Stimulated activated CD4-positive, alpha-beta T cell treated with anti-CD3 and anti-CD28 coated beads, TNF-alpha, amount 100 ng/mL, for 24 hours (primary cell): ENCODE measurements at regions not wholly inside any gene's neighbourhood (a gene's known extent, or its start where the extent isn't known, plus 50 kb on each side); places are given as distances from the start of the nearest gene placed in this dataset.

ENCODE experiments used
- DNase-seq, 3 experiments: peaks; one replicate each; pipeline ENCODE4 v3.0.0-alpha.2; 2020; ENCODE audit warnings: low read depth in 3 of 3

- no peak for DNase-seq
These were observed 105.3 kb downstream of the AKAIN1 start for GRCh38 chr18:5091741-5092140.

GRCh38 chr18:5075297-5075696 is 121.8 kb downstream of the AKAIN1 start:
- DNase-seq, result no peak

DNA sequence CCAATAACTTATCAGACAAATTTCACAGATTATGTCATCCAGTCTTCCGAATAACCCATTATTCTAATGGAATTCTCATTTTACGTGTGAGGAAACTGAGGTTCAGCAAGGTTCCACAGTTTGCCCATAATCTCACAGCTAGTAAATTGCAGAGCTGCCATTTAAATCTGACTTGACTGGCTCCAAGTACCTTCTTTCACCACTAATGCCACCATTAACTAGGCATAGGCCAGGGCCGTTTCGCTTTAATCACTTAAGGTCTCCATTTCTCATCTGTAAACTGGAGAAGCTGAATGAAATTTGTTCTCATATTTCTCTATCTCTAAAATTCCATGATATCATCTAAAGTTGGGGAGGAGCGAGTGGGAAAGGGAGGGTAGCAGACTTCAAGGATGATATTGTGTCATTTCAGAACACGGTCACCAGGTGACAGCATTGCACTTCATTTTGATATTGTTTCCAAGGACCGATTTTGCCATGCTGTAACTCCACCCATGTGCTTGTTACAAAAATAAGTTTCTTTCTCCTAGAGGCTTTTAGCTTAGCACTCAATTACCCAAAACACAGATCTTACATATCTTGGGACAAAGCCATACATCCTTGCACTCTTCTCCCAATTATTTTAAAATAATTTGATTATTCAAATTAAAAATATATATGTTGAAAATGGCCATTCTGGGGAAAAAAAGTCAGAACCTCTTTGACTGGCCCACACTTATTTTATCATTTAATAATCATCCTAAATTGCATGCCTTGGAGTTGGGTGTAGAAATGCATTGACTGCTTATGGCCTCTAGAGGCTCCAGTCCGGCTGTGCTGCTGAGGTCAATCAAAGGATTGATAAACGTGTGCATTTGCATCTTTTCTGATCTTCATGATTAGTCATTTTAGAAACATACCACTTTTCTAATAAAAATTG is 123.8 kb downstream of the AKAIN1 start:
- DNase-seq, result peak in 2 of 3 experiments; percentile 2 to 4

GRCh38 chr18:5068851-5069250 is 128.2 kb downstream of the AKAIN1 start:
- DNase-seq, result no peak

DNA sequence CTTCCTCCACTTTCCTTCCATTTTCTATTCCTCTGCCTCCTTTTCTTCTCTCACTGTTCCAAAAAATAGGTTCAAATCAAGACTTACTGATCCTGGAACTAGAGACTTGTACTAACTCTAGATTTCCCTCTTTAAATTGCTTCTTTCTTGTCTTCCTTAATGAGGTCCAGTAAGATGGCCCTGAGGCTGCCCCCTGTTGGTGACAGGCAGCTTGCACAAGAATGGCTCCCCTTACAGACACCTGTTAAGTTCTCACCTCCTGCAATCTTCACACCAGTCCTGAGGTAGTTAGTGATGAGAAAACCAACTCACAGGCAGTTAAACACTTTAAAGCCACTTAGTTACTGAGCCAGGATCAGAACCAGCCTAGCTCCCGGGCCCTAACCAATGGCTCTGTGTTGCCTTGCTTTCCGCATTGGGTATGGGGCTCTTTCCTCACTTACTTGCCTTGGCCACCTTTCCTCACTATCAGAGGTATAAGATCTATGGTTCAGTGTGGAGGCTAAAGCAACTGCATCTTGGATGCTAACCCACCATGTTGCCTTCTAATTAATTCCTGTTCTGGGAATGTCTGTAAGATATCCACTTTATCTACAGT is 130.6 kb downstream of the AKAIN1 start:
- DNase-seq, result peak in 1 of 3 experiments; percentile 5

- no peak for DNase-seq
These were observed 131.4 kb downstream of the AKAIN1 start for GRCh38 chr18:5065615-5066014.

GRCh38 chr18:5064841-5065370 is 132.2 kb downstream of the AKAIN1 start:
- DNase-seq, result no peak

DNA sequence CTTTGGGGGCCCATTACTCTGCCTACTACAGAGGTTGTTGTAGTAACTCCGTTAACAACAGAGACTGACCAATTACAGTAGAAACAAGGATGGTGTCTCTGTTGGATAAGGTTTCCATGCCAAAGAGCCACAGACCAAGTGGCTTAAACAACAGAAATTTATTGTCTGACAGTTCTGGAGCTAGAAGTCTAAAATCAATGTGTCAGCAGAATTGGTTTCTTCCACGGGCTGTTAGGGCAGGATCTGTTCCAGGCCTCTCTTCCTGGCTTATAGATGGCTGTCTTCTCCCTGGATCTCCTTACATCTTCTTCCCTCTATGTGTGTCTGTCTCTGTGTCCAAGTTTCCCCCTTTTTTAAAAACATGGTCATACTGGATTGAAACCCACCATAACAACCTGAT is 135.3 kb downstream of the AKAIN1 start:
- no peak for DNase-seq

DNA sequence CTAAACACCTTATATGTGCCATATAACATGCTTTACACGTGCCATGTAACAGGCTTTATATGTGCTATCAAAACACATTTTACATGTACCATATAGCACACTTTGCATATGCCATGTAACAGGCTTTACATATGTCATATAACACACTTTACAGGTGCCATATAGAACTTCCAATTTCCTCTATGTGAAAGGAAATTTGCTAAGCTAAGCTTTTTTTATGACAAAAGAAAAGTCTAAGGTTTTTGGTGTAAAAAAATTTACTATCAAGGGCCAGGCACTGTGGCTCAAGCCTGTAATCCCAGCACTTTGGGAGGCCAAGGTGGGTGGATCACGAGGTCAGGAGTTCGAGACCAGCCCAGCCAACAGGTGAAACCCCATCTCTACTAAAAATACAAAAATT is 136.5 kb downstream of the AKAIN1 start:
- DNase-seq, result no peak

DNA sequence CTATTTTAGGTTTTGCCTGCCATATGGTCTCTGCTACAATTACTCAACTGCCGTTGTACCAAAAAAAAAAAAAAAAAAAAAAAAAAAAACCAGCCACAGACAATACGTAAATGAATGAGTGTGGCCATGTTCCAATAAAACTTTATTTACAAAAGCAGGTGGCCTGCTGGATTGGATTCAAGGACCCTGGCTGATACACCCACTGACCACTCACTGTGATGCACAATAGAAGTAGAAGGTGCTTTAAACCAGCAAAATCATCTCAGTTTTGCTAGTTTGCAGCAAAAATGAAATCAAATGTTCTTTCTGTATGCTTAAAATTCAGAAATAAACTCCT is 137.4 kb downstream of the AKAIN1 start:
- DNase-seq, result no peak

GRCh38 chr18:5058768-5059695 is 138.0 kb downstream of the AKAIN1 start:
- peak in 1 of 3 experiments; percentile 9 for DNase-seq

GRCh38 chr18:5057386-5058348 is 139.4 kb downstream of the AKAIN1 start:
- peak; percentile 12 to 48 (median 22) for DNase-seq

DNA sequence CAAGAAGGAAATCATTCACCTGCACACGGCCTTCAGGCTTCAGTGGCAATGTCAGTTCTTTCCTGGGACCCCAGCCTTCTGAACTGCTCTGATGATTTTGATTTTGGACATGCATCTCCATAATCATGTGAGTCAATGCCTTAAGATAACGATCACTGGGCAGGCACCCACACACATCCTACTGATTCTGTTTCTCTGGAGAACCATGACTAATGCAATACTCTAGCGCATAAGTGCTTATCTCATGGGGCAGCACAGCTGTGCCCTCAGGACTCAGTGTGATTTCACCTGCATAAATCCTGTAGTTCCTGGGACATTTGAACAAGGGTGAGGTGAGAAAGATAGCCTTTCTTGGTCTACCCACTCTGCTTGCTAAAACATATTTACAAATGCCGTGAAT is 144.6 kb downstream of the AKAIN1 start:
- DNase-seq, result no peak

- no peak for DNase-seq
These were observed 145.8 kb downstream of the AKAIN1 start for GRCh38 chr18:5051207-5051606.

- DNase-seq, result no peak
These were observed 147.9 kb downstream of the AKAIN1 start for GRCh38 chr18:5049124-5049523.

GRCh38 chr18:5040476-5040875 is 156.6 kb downstream of the AKAIN1 start:
- no peak for DNase-seq

GRCh38 chr18:5036523-5036922 is 160.5 kb downstream of the AKAIN1 start:
- no peak for DNase-seq

- DNase-seq, result no peak
These were observed 165.8 kb downstream of the AKAIN1 start for GRCh38 chr18:5031216-5031615.

- DNase-seq, result no peak
These were observed 166.4 kb downstream of the AKAIN1 start for GRCh38 chr18:5030636-5031035.

DNA sequence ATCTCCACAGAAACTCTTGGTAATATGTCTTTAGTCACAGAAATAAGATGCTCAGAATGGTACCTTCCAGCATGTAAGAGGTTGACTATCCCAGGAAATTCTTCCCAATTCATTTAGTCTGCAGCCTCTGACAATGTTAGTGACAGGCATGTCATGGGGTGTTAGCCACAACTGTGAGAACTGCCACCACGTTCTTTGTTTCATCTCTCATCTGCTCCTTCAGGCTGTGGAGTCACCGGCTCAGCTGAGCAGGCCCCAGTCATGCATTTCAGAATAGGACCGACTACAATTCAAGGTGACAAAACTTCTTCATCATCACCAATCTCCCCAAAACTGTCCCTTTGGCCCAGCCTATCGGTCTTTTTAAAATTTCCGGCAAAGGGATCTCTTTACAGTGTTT is 167.5 kb downstream of the AKAIN1 start:
- DNase-seq, result no peak

DNA sequence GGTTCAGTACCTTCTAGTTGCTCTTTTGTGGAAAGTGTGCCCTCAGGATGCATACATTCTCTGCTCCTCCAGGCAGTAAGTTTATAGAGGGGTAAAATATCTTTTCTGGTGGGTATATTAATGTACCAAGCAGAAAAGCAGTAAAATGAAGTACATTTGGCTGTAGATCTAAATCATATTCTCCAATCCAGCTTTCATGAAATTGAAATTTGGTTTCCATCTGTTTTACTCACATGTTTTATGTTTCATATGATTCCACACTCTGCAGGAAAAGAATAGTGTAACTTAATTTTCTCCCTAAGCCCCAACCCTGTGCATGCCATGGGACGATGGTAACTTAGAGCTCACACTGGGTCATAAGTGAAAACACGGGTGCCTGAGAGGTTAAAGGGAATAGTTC is 172.3 kb downstream of the AKAIN1 start:
- DNase-seq, result no peak
